Neural progenitor cell (in vitro differentiated cells): ENCODE measurements at regions not wholly inside any gene's neighbourhood (a gene's known extent, or its start where the extent isn't known, plus 50 kb on each side); places are given as distances from the start of the nearest gene placed in this dataset.

Source experiments
- CTCF ChIP-seq: fragments of 200-600 bp; sonication (generic); IDR thresholded peaks from 2 replicates; pipeline ENCODE4 v1.5.1; 2017; ENCODE audit warnings: antibody characterized with exemption, mild to moderate bottlenecking
- EZH2 ChIP-seq: fragments of 200-600 bp; sonication (generic); IDR thresholded peaks from 2 replicates; pipeline ENCODE4 v1.6.1; 2017; ENCODE audit warnings: antibody characterized with exemption, mild to moderate bottlenecking, moderate library complexity

GRCh38 chr20:51869002-51869401 is 66.7 kb upstream of the SALL4 start:
- TF ChIP-seq CTCF (no peak), EZH2 (no peak)
